HG03175 (cell line): ENCODE measurements at regions not wholly inside any gene's neighbourhood (a gene's known extent, or its start where the extent isn't known, plus 50 kb on each side); places are given as distances from the start of the nearest gene placed in this dataset.
"Not testable (repeated sequence)": the region's sequence is repeated elsewhere in the genome, so short reads cannot be mapped to it uniquely, and the experiment has no call there.

ENCODE experiments used
- ATAC-seq: cut with Tn5 transposase; IDR thresholded peaks from one replicate; pipeline ENCODE4 v1.9.1; 2021; ENCODE audit warnings: mild to moderate bottlenecking, moderate library complexity; ENCODE audit not compliant: unreplicated experiment

GRCh38 chr15:39255760-39256159 is 325.1 kb upstream of the THBS1 start:
- no peak for ATAC-seq

DNA sequence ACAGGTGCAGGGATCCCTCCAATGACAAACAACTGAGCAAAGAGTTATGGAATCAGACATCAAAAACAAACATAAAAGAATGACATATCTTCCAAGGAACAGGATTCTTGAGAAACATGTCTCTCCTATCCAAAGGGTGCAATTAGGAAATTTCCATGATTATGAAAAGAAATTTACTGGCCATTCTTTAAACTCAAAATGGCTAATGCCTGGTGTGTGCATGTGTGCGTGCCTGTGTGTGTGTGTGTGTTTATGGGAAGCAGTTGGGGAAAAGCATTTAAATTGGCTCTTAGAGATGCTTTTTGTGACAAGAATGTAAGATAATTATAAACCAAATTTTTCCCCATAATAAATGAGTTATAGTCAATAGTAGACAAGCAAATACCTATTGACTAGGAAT is 320.5 kb upstream of the THBS1 start:
- no peak for ATAC-seq

DNA sequence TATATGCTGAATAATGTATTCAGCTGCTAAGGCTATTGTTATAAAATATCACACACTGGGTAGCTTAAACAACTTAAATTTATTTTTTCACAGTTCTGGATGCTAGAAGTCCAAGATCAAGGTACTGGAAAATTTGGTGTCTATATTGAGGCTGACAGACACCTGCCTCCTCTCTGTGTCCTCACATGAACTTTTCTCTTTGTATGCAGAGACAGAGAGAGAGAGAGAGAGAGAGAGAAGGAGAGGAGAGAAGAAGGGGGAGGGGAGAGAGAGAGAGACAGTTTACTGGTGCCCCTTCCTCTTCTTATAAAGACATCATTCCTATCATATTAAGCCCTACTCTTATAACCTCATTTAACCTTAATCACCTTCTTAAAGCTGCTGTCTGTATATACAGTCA is 320.1 kb upstream of the THBS1 start:
- no peak for ATAC-seq

- ATAC-seq, result not testable (repeated sequence)
Measured at GRCh38 chr15:39261397-39262183, 319.3 kb upstream of the THBS1 start.

- not testable (repeated sequence) for ATAC-seq
Measured at GRCh38 chr15:39262995-39263772, 317.7 kb upstream of the THBS1 start.

DNA sequence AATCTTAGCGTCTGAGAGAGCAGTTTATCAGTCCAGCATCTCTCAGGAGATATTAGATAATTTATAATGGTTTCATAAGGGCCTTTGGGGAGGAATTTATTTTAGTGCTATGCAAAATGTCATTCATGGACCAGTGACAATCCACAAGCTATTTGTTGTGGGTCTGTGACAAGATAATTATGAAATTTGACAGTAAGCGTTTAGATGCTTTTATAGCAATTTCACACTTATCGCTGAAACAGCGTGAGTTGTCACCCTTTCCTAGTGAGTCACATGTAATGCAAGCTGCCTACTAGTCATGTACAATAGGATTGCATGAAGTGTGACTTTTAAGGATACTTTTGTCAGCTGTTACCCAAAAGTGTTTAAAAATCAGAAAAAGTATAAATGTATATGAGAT is 315.6 kb upstream of the THBS1 start:
- ATAC-seq, result no peak

GRCh38 chr15:39266890-39267289 is 314.0 kb upstream of the THBS1 start:
- no peak for ATAC-seq

DNA sequence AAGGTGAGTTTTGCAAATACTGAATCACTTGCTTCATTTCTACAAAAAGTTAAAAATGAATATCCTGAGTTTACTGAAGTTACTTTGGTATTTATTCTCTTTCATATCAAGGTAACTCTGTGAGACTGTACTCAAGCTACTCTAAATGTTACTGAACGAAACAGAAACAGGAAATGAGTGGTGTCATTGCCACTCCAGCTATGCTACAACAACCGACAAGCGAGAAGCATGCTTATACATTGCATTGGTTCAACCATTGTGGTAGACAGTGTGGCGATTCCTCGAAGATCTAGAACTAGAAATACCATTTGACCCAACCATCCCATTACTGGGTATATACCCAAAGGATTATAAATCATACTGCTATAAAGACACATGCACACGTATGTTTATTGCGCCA is 313.2 kb upstream of the THBS1 start:
- no peak for ATAC-seq

DNA sequence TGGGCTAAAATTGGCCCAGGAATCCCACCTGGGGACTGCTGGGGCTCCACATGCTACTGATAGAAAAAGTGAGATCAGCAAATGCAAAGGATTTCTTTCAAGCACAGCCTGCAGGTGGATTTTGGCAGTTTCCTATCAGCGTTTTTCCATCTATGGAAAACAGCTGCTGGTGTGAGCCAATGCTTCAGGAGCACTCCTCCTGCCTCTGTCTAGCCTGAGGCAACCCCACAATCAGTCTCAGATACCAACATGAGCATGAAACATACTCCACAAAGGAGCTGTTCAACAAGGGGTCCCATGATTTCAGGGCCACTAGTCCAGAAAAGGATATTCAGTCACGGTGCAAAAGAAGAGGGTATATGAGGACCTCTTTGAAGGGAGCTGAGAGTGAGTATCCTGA is 311.5 kb upstream of the THBS1 start:
- no peak for ATAC-seq

DNA sequence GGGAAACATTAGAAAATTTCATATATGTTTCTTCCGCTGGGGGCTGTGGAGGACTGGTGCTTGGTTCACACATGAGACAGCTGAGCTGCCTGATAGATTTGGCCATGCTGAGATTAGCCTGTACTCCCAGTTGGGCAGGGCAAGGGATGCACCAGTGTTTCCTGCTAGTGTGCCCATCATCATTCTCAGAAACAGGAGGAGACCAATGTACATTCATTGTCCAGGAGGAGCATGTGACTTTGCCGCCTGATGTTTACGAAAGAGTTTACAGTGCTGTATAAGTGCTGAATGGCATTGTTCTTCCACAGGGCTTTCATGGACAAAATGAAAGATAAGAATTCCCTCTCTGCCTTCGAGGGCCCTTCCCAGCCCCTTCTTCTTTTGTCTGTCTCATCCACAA is 311.1 kb upstream of the THBS1 start:
- ATAC-seq, result no peak

- no peak for ATAC-seq
Measured at GRCh38 chr15:39270221-39270855, 310.5 kb upstream of the THBS1 start.

- ATAC-seq, result no peak
Measured at GRCh38 chr15:39270934-39271333, 309.9 kb upstream of the THBS1 start.

GRCh38 chr15:39272901-39273300 is 308.0 kb upstream of the THBS1 start:
- no peak for ATAC-seq

DNA sequence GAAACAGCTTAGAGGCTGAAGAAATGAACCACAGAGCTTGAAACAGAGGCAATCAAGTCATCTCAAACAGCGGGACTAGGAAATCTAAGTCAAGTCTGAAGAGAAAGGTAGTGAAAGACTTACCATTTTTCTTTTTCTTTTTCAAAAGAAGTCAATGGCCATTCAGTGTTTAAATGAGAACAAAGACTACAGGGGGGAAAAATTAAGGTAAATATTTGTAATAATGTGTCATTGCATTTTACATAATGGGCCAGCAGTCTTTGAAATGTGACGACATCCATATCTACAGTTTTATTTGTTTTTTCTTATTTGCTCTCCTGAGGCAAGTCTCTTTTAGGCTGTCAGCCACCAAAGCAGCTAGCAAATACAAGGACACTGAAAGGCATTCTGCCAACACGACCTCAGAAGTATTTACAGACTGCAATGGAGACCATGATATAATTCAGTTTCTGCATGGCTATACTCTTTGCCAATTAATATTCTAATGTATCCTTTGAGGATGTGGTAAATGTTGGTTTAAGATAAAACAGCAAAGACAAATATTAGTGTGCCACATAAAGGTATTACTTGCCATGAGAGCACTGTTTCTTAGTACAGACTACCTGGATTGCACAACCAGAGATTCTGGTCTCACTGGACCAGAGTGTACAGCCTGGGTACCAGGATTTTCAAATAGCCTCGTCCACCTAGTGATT is 307.0 kb upstream of the THBS1 start:
- ATAC-seq, result no peak

- ATAC-seq, result no peak
Measured at GRCh38 chr15:39275066-39275465, 305.8 kb upstream of the THBS1 start.

GRCh38 chr15:39279311-39279710 is 301.6 kb upstream of the THBS1 start:
- ATAC-seq, result no peak

DNA sequence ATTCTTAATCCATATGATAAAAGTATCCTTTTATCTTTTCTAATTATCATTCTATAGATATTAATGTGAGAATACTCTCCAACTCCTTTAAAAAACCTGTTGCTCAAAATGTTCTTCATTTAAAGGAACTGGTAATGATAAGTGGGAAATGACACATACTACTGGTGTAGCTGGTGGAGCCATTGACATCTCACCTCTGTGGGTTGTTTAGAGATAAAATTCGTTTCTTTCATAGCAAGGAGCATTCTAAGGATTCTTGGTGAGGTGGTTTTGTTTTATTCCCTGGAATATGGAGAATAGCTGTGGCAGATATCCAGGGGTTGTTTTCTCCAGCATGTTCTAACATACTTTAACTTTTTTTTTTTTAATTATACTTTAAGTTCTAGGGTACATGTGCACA is 299.8 kb upstream of the THBS1 start:
- ATAC-seq, result no peak

DNA sequence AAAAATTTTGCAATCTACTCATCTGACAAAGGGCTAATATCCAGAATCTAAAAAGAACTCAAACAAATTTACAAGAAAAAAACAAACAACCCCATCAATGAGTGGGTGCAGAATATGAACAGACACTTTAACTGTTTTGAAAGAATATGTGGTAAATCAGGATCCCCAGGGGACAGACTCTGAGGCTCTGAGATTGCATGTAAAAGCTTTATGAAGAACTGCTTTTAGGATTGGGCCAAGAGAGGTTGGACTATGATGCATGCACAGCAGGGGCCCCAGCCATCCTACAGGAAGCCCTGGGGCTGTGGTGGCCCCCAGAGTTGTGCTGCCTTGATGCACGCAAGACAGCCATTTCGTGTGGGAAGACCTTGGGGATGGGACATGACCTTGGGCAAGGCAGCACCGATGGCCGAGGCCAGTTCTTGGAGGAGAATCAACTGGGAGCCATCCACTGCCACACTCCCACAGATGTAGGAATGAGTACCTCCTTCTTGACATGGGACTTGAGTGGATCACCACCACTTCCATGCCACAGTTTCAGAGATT is 298.1 kb upstream of the THBS1 start:
- ATAC-seq, result no peak

DNA sequence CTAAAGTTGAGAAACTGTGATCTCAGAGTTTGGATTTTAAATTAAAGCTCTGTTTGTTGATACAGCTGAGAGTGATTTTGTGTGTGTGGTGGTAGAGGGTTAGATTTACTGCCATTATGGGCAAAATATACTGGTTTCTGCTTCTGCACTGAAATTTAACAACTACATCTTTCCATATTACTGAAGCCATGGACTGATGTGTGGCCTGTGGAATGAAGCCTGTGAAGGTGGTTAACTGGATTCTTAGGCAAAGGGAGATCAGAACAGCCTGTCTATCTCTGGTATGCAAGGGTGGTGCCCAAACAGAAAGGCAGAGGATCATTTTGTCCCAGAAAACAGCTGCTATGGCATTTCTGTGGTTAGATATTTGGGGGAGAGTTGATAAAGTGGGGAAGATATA is 297.3 kb upstream of the THBS1 start:
- ATAC-seq, result no peak

DNA sequence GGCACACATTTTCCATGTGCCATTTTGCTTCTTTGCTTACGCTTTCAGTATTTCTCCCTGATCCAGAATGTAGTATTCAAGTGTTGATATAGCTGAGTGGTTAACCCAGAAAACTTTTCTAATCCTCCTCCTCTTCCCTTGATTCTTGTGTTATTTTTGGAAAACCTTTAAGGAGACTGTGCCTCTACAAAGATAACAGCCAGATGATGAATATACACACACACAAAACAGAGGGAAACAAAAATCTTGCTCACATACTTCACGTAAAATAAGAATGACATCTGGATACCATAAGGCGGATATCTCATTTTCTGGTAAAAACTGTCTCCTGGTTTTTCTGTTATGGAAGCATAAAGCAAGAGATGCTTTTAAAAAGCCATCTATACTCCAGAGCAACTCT is 295.8 kb upstream of the THBS1 start:
- no peak for ATAC-seq

DNA sequence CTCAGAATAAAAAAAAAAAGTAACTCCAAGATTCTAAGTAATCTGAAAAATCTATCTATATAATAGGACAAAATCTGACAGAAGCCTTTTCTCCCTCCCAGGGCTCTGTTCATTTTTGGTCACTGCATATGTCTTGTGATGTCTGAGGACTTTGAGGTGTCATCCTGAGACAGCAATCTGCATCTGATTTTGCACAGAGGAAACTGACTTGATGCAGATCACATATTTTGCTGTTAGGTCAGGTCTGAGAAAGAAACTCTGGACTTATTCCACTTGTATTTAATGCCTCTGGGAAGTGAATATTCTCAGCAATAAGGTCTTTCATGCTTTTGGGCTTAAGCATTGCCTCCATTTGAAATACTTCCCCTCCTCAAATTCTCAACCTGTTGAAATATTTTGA is 295.2 kb upstream of the THBS1 start:
- no peak for ATAC-seq
